ENCODE measurements at regions not wholly inside any gene's neighbourhood (a gene's known extent, or its start where the extent isn't known, plus 50 kb on each side); places are given as distances from the start of the nearest gene placed in this dataset.

- DNase-seq (ENCODE audit: low read depth): no peak
- H3K4me3 ChIP-seq (ENCODE audit: low read length): no peak overlapping the region
- no peak for TF ChIP-seq CTCF (conservative IDR thresholded peaks at IDR 0.05; ENCODE audit: low read depth, low read length)
Measured at GRCh38 chr20:34177052-34177451, 64.2 kb upstream of the ASIP start.

GRCh38 chr20:34179637-34180360, 61.4 kb upstream of the ASIP start:
- DNase-seq (ENCODE audit: low read depth): no peak
- no peak overlapping the region for H3K4me3 ChIP-seq (ENCODE audit: low read length)
- TF ChIP-seq CTCF (conservative IDR thresholded peaks at IDR 0.05; ENCODE audit: low read depth, low read length): no peak

DNA sequence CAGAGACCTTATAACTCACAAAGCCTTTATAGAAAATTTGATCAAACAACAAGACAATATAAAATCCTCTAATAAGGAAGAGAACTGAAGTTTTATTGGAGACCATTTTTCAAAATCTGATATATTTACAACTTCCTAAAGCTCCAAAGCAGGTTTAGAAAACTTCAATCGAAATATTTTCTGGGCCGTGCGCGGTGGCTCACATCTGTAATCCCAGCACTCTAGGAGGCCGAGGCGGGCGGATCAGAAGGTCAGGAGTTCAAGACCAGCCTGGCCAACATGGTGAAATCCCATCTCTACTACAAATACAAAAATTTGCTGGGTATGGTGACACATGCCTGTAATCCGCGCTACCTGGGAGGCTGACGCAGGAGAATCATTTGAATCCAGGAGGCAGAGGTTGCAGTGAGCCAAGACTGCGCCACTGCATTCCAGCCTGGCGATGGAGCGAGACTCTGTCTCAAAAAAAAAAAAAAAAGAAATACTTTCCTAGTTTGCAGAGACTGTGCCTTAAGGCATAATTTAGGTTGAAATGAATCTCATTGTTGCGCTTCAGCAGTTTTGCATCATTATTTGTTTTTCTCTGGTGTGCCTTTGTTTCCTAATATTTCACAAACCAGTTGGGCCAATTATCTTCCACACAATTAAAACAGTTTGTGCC, 60.6 kb upstream of the ASIP start:
- DNase-seq (ENCODE audit: low read depth): no peak
- TF ChIP-seq CTCF (conservative IDR thresholded peaks at IDR 0.05; ENCODE audit: low read depth, low read length): no peak
- no peak overlapping the region for H3K4me3 ChIP-seq (ENCODE audit: low read length)

DNA sequence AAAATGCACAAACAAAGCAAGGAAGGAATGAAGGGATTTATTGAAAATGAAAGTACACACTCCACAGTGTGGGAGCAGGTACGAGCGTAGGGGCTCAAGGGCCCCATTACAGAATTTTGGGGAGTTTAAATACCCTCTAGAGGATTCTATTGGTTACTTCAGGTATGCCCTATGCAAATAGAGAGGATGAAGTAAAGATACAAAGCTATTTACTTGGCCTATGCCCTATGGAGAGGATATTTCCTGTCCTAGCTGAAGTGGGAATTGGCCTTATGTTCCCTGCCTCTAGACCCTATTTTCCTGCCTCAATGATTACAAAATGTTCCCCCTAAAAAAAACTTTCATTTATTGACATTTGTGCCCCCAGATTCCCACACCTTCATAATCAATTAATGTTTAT, 59.7 kb upstream of the ASIP start:
- TF ChIP-seq CTCF (conservative IDR thresholded peaks at IDR 0.05; ENCODE audit: low read depth, low read length): no peak
- no peak for DNase-seq (ENCODE audit: low read depth)

GRCh38 chr20:34185766-34186620, 55.2 kb upstream of the ASIP start:
- no peak for DNase-seq (ENCODE audit: low read depth)
- no peak for TF ChIP-seq CTCF (conservative IDR thresholded peaks at IDR 0.05; ENCODE audit: low read depth, low read length)
- H3K4me3 ChIP-seq (ENCODE audit: low read length): no peak overlapping the region

More for the DNA sequence above, 59.7 kb upstream of the ASIP start:
- H3K4me3 ChIP-seq (ENCODE audit: low read length): no peak overlapping the region

- no peak for TF ChIP-seq CTCF (conservative IDR thresholded peaks at IDR 0.05; ENCODE audit: low read depth, low read length)
- H3K4me3 ChIP-seq (ENCODE audit: low read length): no peak overlapping the region
- no peak for DNase-seq (ENCODE audit: low read depth)
Measured at GRCh38 chr20:34189572-34190163, 51.6 kb upstream of the ASIP start.

Data from retinal pigment epithelial cell (primary cell).